Esophagus muscularis mucosa (tissue), 3 donors: ENCODE measurements at regions not wholly inside any gene's neighbourhood (a gene's known extent, or its start where the extent isn't known, plus 50 kb on each side); places are given as distances from the start of the nearest gene placed in this dataset.

Experiments used
- CTCF ChIP-seq, 3 experiments: fragments of 200-600 bp in 2 of 3; fragments of 450-650 bp in 1 of 3; sonication (generic) in 2 of 3; IDR thresholded peaks; one replicate each; pipeline ENCODE4 v1.5.1; 2017 to 2019; ENCODE audit warnings: antibody characterized with exemption in 3 of 3, mild to moderate bottlenecking in 2 of 3, moderate library complexity in 1 of 3
- POLR2A ChIP-seq: fragments of 450-650 bp; IDR thresholded peaks from one replicate; pipeline ENCODE4 v1.6.1; 2017; ENCODE audit warnings: antibody characterized with exemption, moderate library complexity, mild to moderate bottlenecking, low read depth

GRCh38 chr6:159434410-159434809 lies 258.6 kb downstream of the SOD2 start:
- no peak for TF ChIP-seq CTCF (IDR thresholded peaks at IDR 0.05)
- no peak for TF ChIP-seq POLR2A
